Liver (tissue), 8 donors: ENCODE measurements at regions not wholly inside any gene's neighbourhood (a gene's known extent, or its start where the extent isn't known, plus 50 kb on each side); places are given as distances from the start of the nearest gene placed in this dataset.
"Not testable (repeated sequence)": the region's sequence is repeated elsewhere in the genome, so short reads cannot be mapped to it uniquely, and the experiment has no call there.

Source experiments
- DNase-seq: peaks from one replicate; pipeline ENCODE4 v3.0.0-alpha.2; 2017; ENCODE audit warnings: low spot score
- H3K27ac ChIP-seq, 2 donors: one replicate each; pipeline ENCODE4 v1.7.0; 2013; ENCODE audit warnings: inconsistent platforms in 2 of 2, low read length in 2 of 2, control low read depth in 1 of 2, low read depth in 1 of 2, mild to moderate bottlenecking in 1 of 2
- H3K27me3 ChIP-seq, 4 donors: one replicate each; pipeline versions ENCODE4 v1.6.1 to v1.7.0; 2013; ENCODE audit warnings: low read length in 3 of 4, inconsistent platforms in 1 of 4, mild to moderate bottlenecking in 1 of 4, moderate library complexity in 1 of 4; ENCODE audit not compliant: control insufficient read depth in 4 of 4, insufficient read depth in 4 of 4
- H3K36me3 ChIP-seq, 4 donors: one replicate each; pipeline versions ENCODE4 v1.6.1 to v1.7.0; 2013; ENCODE audit warnings: low read length in 3 of 4, mild to moderate bottlenecking in 3 of 4, low read depth in 1 of 4, moderate library complexity in 1 of 4; ENCODE audit not compliant: control insufficient read depth in 4 of 4, insufficient read depth in 3 of 4
- H3K4me1 ChIP-seq, 4 donors: one replicate each; pipeline versions ENCODE4 v1.6.1 to v1.7.0; 2013; ENCODE audit warnings: low read length in 3 of 4, mild to moderate bottlenecking in 3 of 4, moderate library complexity in 1 of 4; ENCODE audit not compliant: control insufficient read depth in 4 of 4, insufficient read depth in 4 of 4
- H3K4me3 ChIP-seq, 3 donors: one replicate each; pipeline versions ENCODE4 v1.6.1 to v1.7.0; 2013; ENCODE audit warnings: low read length in 3 of 3, control low read depth in 1 of 3, low read depth in 1 of 3, mild to moderate bottlenecking in 1 of 3
- H3K9ac ChIP-seq, 2 donors: one replicate each; pipeline ENCODE4 v1.7.0; 2013; ENCODE audit warnings: low read length in 2 of 2, mild to moderate bottlenecking in 2 of 2, moderate library complexity in 2 of 2, control low read depth in 1 of 2, low read depth in 1 of 2
- H3K9me3 ChIP-seq, 4 donors: one replicate each; pipeline versions ENCODE4 v1.6.1 to v1.7.0; 2013; ENCODE audit warnings: low read length in 3 of 4; ENCODE audit not compliant: control insufficient read depth in 4 of 4
- EGR1 ChIP-seq, 2 donors: IDR thresholded peaks; 2 replicates each; pipeline ENCODE4 v1.6.1; 2016 to 2018; ENCODE audit warnings: antibody characterized with exemption in 2 of 2, low read depth in 2 of 2
- FOXA1 ChIP-seq: IDR thresholded peaks from 2 replicates; pipeline ENCODE4 v1.6.1; 2016; ENCODE audit warnings: antibody characterized with exemption
- FOXA2 ChIP-seq: IDR thresholded peaks from 2 replicates; pipeline ENCODE4 v1.6.1; 2016; ENCODE audit warnings: antibody characterized with exemption
- GABPA ChIP-seq, 2 donors: IDR thresholded peaks in 1 of 2; conservative IDR thresholded peaks in 1 of 2; 2 replicates each; pipeline ENCODE4 v1.6.1; 2016; ENCODE audit warnings: antibody characterized with exemption in 2 of 2, mild to moderate bottlenecking in 1 of 2, moderate library complexity in 1 of 2
- HNF4A ChIP-seq, 2 donors: conservative IDR thresholded peaks; 2 replicates each; pipeline ENCODE4 v1.6.1; 2016; ENCODE audit warnings: antibody characterized with exemption in 2 of 2, mild to moderate bottlenecking in 2 of 2
- HNF4G ChIP-seq: IDR thresholded peaks from 2 replicates; pipeline ENCODE4 v1.6.1; 2016; ENCODE audit warnings: antibody characterized with exemption
- JUND ChIP-seq, 2 donors: IDR thresholded peaks; 2 replicates each; pipeline ENCODE4 v1.6.1; 2016; ENCODE audit warnings: antibody characterized with exemption in 2 of 2
- MAX ChIP-seq: IDR thresholded peaks from 2 replicates; pipeline ENCODE4 v1.6.1; 2016; ENCODE audit warnings: antibody characterized with exemption
- NR2F2 ChIP-seq: IDR thresholded peaks from 2 replicates; pipeline ENCODE4 v1.6.1; 2016; ENCODE audit warnings: antibody characterized with exemption
- RAD21 ChIP-seq, 2 donors: IDR thresholded peaks; 2 replicates each; pipeline ENCODE4 v1.6.1; 2016; ENCODE audit warnings: antibody characterized with exemption in 2 of 2, mild to moderate bottlenecking in 2 of 2
- RXRA ChIP-seq, 2 donors: IDR thresholded peaks; 2 replicates each; pipeline ENCODE4 v1.6.1; 2017 to 2018; ENCODE audit warnings: antibody characterized with exemption in 2 of 2, mild to moderate bottlenecking in 1 of 2
- SP1 ChIP-seq: IDR thresholded peaks from 2 replicates; pipeline ENCODE4 v1.6.1; 2018; ENCODE audit warnings: antibody characterized with exemption, mild to moderate bottlenecking
- TAF1 ChIP-seq: conservative IDR thresholded peaks from 2 replicates; pipeline ENCODE4 v1.6.1; 2016; ENCODE audit warnings: antibody characterized with exemption, mild to moderate bottlenecking
- YY1 ChIP-seq: IDR thresholded peaks from 2 replicates; pipeline ENCODE4 v1.6.1; 2016; ENCODE audit warnings: antibody characterized with exemption, mild to moderate bottlenecking
- WGBS: extraction: QIAGEN DNeasy Blood & Tissue Kit; methylation state at CpG from one replicate; pipeline ENCODE4 v1.1.7; 2013; 5-methylcytosine and 5-hydroxymethylcytosine counted together
- TF ChIP-seq, protein P1 (sequence below): fragments of 150-350 bp; IDR thresholded peaks from 2 replicates; pipeline ENCODE4 v1.5.1; 2017; ENCODE audit warnings: improper control_type of control experiment, low read depth, low read length; ENCODE audit not compliant: missing input control
- TF ChIP-seq, protein P2 (sequence below): IDR thresholded peaks from 2 replicates; pipeline ENCODE4 v1.6.1; 2016; ENCODE audit warnings: antibody characterized with exemption
- TF ChIP-seq, protein P3 (sequence below): IDR thresholded peaks from 2 replicates; pipeline ENCODE4 v1.6.1; 2016; ENCODE audit warnings: antibody characterized with exemption
- TF ChIP-seq, protein P4 (sequence below): IDR thresholded peaks from 2 replicates; pipeline ENCODE4 v1.6.1; 2016; ENCODE audit warnings: antibody characterized with exemption, mild to moderate bottlenecking
- donor health status: healthy.
- donor health status: healthy.
- donor health status: healthy.
- donor health status: healthy.
- donor health status: healthy.

GRCh38 chr10:32139223-32140073 is 83.2 kb upstream of the KIF5B start:
- no peak for TF ChIP-seq GABPA (IDR thresholded peaks at IDR 0.05 in 1 of 2, conservative IDR thresholded peaks at IDR 0.05 in 1 of 2)
- TF ChIP-seq MAX: no peak
- no peak for TF ChIP-seq EGR1 (IDR thresholded peaks at IDR 0.05; ENCODE audit: low read depth in 2 of 2)
- no peak for TF ChIP-seq FOXA1
- peak; percentile 44 for TF ChIP-seq NR2F2
- TF ChIP-seq, protein P1, sequence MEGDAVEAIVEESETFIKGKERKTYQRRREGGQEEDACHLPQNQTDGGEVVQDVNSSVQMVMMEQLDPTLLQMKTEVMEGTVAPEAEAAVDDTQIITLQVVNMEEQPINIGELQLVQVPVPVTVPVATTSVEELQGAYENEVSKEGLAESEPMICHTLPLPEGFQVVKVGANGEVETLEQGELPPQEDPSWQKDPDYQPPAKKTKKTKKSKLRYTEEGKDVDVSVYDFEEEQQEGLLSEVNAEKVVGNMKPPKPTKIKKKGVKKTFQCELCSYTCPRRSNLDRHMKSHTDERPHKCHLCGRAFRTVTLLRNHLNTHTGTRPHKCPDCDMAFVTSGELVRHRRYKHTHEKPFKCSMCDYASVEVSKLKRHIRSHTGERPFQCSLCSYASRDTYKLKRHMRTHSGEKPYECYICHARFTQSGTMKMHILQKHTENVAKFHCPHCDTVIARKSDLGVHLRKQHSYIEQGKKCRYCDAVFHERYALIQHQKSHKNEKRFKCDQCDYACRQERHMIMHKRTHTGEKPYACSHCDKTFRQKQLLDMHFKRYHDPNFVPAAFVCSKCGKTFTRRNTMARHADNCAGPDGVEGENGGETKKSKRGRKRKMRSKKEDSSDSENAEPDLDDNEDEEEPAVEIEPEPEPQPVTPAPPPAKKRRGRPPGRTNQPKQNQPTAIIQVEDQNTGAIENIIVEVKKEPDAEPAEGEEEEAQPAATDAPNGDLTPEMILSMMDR: no peak
- no peak for TF ChIP-seq FOXA2
- TF ChIP-seq, protein P2, sequence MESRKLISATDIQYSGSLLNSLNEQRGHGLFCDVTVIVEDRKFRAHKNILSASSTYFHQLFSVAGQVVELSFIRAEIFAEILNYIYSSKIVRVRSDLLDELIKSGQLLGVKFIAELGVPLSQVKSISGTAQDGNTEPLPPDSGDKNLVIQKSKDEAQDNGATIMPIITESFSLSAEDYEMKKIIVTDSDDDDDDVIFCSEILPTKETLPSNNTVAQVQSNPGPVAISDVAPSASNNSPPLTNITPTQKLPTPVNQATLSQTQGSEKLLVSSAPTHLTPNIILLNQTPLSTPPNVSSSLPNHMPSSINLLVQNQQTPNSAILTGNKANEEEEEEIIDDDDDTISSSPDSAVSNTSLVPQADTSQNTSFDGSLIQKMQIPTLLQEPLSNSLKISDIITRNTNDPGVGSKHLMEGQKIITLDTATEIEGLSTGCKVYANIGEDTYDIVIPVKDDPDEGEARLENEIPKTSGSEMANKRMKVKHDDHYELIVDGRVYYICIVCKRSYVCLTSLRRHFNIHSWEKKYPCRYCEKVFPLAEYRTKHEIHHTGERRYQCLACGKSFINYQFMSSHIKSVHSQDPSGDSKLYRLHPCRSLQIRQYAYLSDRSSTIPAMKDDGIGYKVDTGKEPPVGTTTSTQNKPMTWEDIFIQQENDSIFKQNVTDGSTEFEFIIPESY: no peak
- no peak for TF ChIP-seq HNF4G
- TF ChIP-seq RAD21 (IDR thresholded peaks at IDR 0.05): peak; percentile 16 to 44
- TF ChIP-seq, protein P3, sequence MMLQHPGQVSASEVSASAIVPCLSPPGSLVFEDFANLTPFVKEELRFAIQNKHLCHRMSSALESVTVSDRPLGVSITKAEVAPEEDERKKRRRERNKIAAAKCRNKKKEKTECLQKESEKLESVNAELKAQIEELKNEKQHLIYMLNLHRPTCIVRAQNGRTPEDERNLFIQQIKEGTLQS: no peak
- no peak for TF ChIP-seq TAF1
- no peak for TF ChIP-seq RXRA (IDR thresholded peaks at IDR 0.05)
- TF ChIP-seq JUND (IDR thresholded peaks at IDR 0.05): peak; percentile 79 to 80
- no peak for TF ChIP-seq HNF4A (conservative IDR thresholded peaks at IDR 0.05)
- peak; percentile 11 for TF ChIP-seq SP1
- TF ChIP-seq, protein P4, sequence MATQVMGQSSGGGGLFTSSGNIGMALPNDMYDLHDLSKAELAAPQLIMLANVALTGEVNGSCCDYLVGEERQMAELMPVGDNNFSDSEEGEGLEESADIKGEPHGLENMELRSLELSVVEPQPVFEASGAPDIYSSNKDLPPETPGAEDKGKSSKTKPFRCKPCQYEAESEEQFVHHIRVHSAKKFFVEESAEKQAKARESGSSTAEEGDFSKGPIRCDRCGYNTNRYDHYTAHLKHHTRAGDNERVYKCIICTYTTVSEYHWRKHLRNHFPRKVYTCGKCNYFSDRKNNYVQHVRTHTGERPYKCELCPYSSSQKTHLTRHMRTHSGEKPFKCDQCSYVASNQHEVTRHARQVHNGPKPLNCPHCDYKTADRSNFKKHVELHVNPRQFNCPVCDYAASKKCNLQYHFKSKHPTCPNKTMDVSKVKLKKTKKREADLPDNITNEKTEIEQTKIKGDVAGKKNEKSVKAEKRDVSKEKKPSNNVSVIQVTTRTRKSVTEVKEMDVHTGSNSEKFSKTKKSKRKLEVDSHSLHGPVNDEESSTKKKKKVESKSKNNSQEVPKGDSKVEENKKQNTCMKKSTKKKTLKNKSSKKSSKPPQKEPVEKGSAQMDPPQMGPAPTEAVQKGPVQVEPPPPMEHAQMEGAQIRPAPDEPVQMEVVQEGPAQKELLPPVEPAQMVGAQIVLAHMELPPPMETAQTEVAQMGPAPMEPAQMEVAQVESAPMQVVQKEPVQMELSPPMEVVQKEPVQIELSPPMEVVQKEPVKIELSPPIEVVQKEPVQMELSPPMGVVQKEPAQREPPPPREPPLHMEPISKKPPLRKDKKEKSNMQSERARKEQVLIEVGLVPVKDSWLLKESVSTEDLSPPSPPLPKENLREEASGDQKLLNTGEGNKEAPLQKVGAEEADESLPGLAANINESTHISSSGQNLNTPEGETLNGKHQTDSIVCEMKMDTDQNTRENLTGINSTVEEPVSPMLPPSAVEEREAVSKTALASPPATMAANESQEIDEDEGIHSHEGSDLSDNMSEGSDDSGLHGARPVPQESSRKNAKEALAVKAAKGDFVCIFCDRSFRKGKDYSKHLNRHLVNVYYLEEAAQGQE: no peak
- TF ChIP-seq YY1: no peak
- no peak overlapping the region for H3K4me3 ChIP-seq
- no peaks in the 10 kb centered on the region for H3K36me3 ChIP-seq
- no peak for DNase-seq
- peak overlapping the region in 1 of 2 donors; percentile 25 for H3K27ac ChIP-seq
- H3K9ac ChIP-seq: no peak overlapping the region
- no peaks in the 10 kb centered on the region for H3K27me3 ChIP-seq
- no peaks in the 10 kb centered on the region for H3K4me1 ChIP-seq
- 59% methylated on average over 12 of the region's 12 CpGs for WGBS
- no peaks in the 10 kb centered on the region for H3K9me3 ChIP-seq

- H3K9me3 ChIP-seq, H3K27me3 ChIP-seq, H3K9ac ChIP-seq, H3K4me3 ChIP-seq, H3K27ac ChIP-seq, DNase-seq, H3K4me1 ChIP-seq, H3K36me3 ChIP-seq: not testable (repeated sequence)
- 85% methylated on average over 7 of the region's 7 CpGs for WGBS
These were observed 80.7 kb upstream of the KIF5B start for GRCh38 chr10:32136927-32137326.

GRCh38 chr10:32135796-32136195 is 79.6 kb upstream of the KIF5B start:
- 67% methylated on average over 5 of the region's 5 CpGs for WGBS
- H3K4me3 ChIP-seq, DNase-seq: not testable (repeated sequence)

More at GRCh38 chr10:32135796-32136195, 79.6 kb upstream of the KIF5B start:
- not testable (repeated sequence) for H3K27ac ChIP-seq, H3K36me3 ChIP-seq, H3K9me3 ChIP-seq, H3K9ac ChIP-seq, H3K27me3 ChIP-seq, H3K4me1 ChIP-seq
